GM18511 (cell line): ENCODE measurements at regions not wholly inside any gene's neighbourhood (a gene's known extent, or its start where the extent isn't known, plus 50 kb on each side); places are given as distances from the start of the nearest gene placed in this dataset.
A peak's percentile ranks its signal among the peaks of the same experiment; 100 is the strongest.

Experiments
- ATAC-seq: cut with Tn5 transposase; IDR thresholded peaks from one replicate; pipeline ENCODE4 v1.9.1; 2021; ENCODE audit warnings: mild to moderate bottlenecking, moderate library complexity; ENCODE audit not compliant: unreplicated experiment

GRCh38 chr3:194986208-194987043 is 284.5 kb downstream of the XXYLT1 start:
- no peak for ATAC-seq

DNA sequence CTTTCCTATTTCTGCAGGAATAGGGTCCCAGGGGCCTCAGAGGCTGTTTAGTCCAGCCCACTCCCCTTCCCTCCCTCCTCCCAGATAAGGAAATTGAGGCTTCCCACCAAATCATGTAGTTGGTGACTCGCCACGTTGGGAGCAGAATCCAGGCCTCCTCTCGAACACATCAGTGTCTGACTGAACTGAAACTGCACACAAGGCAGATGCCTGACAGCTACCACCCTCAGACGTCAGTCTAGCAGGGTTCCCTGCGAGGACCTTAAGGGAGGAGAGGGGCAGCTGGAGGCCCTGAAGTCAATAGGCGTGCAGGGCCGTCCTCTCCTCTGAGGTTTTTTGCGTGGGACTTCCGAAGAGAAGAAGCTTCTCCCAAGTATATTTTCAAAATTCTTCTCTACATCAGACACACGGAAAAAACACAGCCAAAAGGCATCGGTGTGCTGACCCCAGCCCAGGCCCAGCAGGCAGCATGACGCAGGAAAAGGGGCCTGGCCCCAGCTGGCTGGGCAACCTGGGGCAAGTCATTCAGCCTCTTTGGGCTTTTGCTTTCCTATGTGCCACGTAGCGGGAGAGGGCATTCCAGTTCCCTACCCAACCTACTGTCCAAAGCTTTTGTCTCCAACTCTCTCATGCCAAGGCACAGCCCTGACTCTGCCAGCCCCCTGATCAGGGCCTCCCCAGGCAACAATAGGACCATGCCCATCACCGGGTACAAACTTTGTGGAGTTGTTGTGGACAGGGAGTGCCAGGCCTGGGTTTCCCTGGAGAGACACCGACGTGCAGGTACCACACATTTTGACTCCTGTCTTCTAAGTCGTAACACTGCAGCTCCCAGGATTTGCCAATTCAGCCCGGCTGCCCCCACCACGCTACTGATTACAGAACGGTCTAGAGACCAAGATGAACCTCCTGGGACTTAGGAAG is 283.1 kb downstream of the XXYLT1 start:
- ATAC-seq, result no peak

DNA sequence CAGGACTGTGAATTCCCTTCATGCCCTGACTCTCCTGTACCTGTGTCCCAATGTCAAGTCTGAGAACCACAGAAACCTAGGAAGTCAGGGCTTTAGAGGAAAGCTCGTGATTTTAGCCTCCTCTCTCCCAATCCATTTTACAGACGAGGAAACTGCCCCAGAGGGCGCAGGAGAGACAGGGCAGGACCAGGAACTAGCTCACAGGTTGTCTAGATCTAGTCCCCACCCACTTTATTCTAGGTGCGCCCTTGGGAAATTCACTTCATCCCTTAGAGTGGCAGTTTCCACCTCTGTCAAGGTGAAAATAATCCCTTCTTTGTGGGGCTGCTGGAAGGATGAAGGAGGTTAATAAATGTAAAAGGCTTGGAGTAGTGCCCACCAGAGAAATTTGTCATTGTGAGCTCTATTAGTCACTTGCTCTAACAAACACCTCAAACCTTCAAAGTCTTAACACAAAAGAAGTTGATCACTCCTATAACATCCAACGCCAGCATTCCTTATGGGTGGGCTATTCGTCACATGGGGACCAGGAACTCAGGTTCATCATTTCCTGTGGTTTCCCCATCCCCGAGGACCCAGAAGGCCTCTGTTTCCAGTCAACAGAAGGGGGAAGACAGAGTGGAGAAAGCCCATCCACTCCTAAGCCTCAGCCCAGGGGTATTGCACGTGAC is 282.3 kb downstream of the XXYLT1 start:
- ATAC-seq, result no peak

GRCh38 chr3:194989241-194989640 is 281.7 kb downstream of the XXYLT1 start:
- ATAC-seq, result no peak

- no peak for ATAC-seq
Observed at GRCh38 chr3:194990454-194991337, 280.3 kb downstream of the XXYLT1 start.

DNA sequence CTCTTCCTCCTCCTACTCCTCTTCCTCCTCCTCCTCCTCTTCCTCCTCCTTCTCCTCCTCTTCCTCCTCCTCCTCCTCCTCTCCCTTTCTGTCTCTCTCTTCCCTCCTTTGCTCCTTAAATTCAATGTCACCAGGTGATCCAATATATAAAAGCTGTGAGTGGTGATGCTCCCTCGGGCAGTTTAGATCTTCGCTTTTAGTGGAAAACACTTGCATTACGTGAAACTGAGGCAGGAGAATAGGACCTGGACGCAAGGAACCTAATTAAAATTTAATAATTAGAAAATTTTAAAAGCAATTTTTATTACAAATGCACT is 279.7 kb downstream of the XXYLT1 start:
- ATAC-seq, result no peak

GRCh38 chr3:194993896-194994295 is 277.1 kb downstream of the XXYLT1 start:
- no peak for ATAC-seq

DNA sequence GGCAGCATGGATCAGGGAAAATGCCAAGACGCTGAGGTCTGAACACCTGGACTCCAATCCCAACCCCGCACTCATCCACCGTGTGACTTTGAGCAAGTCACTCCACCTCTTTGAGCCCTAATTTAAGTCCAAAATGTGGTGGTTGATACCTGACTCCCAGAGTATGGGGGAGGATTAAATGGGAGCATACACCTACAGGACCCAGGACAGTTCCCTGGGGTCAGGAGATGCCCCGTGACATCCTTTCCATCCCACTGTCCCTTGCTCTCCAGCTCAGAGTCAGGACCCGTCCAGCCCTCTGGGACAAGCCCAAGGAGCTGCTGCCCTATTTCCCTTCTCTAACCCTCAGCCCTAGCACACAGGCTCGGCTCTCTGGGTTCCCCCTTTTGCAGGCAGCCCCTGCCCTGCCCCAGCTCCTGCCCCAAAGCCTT is 276.4 kb downstream of the XXYLT1 start:
- no peak for ATAC-seq

DNA sequence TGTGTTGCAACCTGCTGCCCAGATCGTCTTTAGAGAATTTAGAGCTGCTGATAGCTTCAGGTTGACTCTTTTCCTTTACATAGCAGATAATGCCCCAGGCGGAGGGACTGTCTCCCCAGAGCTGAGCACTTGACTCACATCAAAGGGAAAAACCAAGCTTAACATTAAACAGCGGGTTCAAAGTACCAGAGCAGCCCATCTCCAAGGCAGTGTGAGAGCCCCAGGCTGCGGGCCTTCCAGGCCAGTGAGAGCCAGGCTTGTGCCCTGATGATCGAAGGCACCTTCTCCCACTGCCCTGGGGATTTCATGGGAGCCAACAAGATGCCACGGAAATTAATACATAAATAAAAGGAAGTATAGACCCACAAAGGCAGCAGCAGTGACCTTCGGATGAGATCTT is 275.6 kb downstream of the XXYLT1 start:
- no peak for ATAC-seq

- ATAC-seq, result no peak
Observed at GRCh38 chr3:194995922-194996321, 275.0 kb downstream of the XXYLT1 start.

DNA sequence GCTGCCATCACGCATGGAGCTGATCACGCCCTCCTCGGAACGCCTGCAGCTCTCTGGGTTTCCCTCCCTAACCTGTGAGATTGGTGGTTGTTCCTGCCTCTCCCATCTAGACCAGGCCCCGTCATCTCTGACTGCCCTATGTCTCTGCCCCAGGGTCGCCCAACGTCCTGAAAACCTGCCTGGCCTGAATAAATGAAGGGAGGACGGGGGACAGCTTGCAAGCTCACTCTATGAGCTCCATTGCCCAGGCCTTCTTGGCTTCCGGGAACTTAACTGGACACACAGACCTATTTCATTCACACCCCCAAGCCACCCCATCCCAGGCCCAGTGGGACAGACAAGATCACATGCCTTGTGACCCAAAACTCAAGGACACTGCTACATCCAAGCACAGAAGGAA is 274.2 kb downstream of the XXYLT1 start:
- no peak for ATAC-seq

- no peak for ATAC-seq
Observed at GRCh38 chr3:194998417-194998816, 272.5 kb downstream of the XXYLT1 start.

DNA sequence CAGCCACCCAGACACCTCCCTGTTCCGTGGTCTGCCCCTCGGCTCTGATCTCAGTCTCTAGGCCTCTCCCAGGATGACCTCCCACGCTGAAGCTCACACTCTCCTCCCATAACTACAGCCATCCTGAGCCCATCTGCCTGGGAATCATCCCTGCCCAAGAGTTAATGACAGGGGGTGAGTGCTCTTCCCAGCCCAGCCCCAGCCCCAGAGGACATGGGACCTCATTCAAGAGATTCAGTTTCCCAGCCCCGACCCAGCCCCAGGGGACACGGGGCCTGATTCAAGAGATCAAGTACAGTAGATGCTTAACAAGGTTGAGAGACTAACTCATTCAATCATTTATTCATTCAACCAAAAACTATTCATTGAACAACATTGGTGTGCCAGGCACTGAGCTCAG is 272.0 kb downstream of the XXYLT1 start:
- ATAC-seq, result no peak

DNA sequence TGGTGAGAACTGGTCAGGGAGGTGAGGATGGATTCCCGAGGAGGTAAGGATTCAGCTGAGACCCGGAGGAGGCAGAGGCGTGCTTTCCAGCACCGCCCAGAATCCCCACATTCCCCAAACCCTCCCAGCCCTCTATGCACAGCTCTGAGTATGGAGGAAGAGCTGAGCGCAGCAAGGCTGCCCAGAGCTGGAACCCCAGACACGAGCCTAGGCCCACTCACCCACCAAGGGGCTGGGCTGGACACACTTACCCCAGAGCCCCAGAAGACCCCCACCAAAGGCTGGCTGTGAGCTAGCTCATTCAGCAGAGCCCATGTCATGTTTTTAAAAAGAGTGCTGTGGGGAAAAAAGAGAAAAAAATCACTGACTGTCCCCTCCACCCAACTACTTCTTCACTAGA is 271.5 kb downstream of the XXYLT1 start:
- ATAC-seq, result no peak

GRCh38 chr3:195001261-195001660 is 269.7 kb downstream of the XXYLT1 start:
- no peak for ATAC-seq

- ATAC-seq, result peak; percentile 80
Observed at GRCh38 chr3:195001961-195002861, 268.7 kb downstream of the XXYLT1 start.

DNA sequence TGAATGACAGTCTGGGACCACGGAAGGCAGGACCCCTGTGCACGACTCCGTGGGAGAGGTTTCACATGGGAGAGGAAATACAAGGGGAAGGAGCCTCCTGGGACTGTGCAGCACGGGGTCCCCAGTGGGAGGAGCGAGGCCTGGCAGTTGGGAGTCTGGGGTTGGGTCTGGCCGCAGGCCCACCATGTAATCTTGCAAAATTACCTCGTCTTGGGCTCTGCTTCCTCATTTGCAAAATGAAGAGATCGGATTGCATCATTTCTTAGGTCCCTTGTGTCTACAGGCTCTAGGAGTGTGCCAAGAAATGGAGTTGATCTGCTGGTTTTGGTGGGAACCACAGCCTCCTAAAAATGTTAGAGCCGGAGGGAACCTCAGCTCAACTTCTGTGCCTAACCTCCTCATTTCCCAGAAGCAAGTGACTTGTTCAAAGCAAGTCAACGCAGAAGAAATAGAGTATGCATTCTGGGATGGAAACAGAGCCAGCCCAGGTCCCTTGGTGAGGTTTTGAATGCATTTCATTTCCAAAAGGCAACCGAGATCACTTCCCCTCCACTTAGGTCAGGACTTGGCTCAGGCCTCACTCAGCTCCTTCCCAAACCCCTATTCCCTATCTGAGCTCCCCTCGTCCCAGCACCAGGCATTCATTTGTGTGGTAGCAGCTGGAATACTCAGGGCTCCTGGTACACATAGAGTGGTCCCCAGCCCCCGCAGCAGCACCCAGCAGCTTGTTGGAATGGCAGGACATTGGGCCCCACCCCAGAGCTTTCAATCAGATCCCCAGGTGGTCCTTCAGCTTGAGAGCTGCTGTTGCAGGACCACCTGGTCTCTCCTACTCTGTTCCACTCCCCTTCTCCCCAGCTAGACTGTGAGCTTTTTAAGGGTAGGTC is 267.7 kb downstream of the XXYLT1 start:
- no peak for ATAC-seq

GRCh38 chr3:195003893-195004289 is 267.1 kb downstream of the XXYLT1 start:
- no peak for ATAC-seq
